HG03565 (cell line): ENCODE measurements at regions not wholly inside any gene's neighbourhood (a gene's known extent, or its start where the extent isn't known, plus 50 kb on each side); places are given as distances from the start of the nearest gene placed in this dataset.
"Not testable (repeated sequence)": the region's sequence is repeated elsewhere in the genome, so short reads cannot be mapped to it uniquely, and the experiment has no call there.

Experiments used
- ATAC-seq: cut with Tn5 transposase; IDR thresholded peaks from one replicate; pipeline ENCODE4 v1.9.1; 2021; ENCODE audit warnings: mild to moderate bottlenecking, moderate library complexity; ENCODE audit not compliant: unreplicated experiment

GRCh38 chr17:62159994-62160393, 94.9 kb upstream of the MED13 start:
- ATAC-seq = no peak

GRCh38 chr17:62156949-62157348, 91.9 kb upstream of the MED13 start:
- no peak for ATAC-seq

- no peak for ATAC-seq
Measured at GRCh38 chr17:62154909-62155308, 89.8 kb upstream of the MED13 start.

GRCh38 chr17:62150471-62150870, 85.4 kb upstream of the MED13 start:
- ATAC-seq = no peak

GRCh38 chr17:62149961-62150360, 84.9 kb upstream of the MED13 start:
- ATAC-seq = no peak

GRCh38 chr17:62147284-62147683, 82.2 kb upstream of the MED13 start:
- no peak for ATAC-seq

GRCh38 chr17:62140836-62141235, 75.8 kb upstream of the MED13 start:
- ATAC-seq = no peak

GRCh38 chr17:62140376-62140775, 75.3 kb upstream of the MED13 start:
- no peak for ATAC-seq

- ATAC-seq = not testable (repeated sequence)
Measured at GRCh38 chr17:62139690-62140354, 74.7 kb upstream of the MED13 start.

GRCh38 chr17:62139141-62139540, 74.1 kb upstream of the MED13 start:
- no peak for ATAC-seq

GRCh38 chr17:62138676-62139121, 73.6 kb upstream of the MED13 start:
- not testable (repeated sequence) for ATAC-seq

GRCh38 chr17:62137734-62138624, 72.9 kb upstream of the MED13 start:
- ATAC-seq = not testable (repeated sequence)

GRCh38 chr17:62137013-62137733, 72.1 kb upstream of the MED13 start:
- not testable (repeated sequence) for ATAC-seq

GRCh38 chr17:62135742-62136141, 70.7 kb upstream of the MED13 start:
- ATAC-seq = no peak

- ATAC-seq = not testable (repeated sequence)
Measured at GRCh38 chr17:62135096-62135495, 70.0 kb upstream of the MED13 start.

GRCh38 chr17:62134397-62134796, 69.3 kb upstream of the MED13 start:
- ATAC-seq = no peak

- ATAC-seq = not testable (repeated sequence)
Measured at GRCh38 chr17:62131271-62131670, 66.2 kb upstream of the MED13 start.

- ATAC-seq = no peak
Measured at GRCh38 chr17:62130739-62131138, 65.7 kb upstream of the MED13 start.

- ATAC-seq = no peak
Measured at GRCh38 chr17:62126292-62126691, 61.2 kb upstream of the MED13 start.

- ATAC-seq = no peak
Measured at GRCh38 chr17:62125307-62125706, 60.2 kb upstream of the MED13 start.

GRCh38 chr17:62121025-62121730, 56.1 kb upstream of the MED13 start:
- ATAC-seq = no peak
